GM19324 (cell line): ENCODE measurements at regions not wholly inside any gene's neighbourhood (a gene's known extent, or its start where the extent isn't known, plus 50 kb on each side); places are given as distances from the start of the nearest gene placed in this dataset.

Source experiments
- ATAC-seq: cut with Tn5 transposase; IDR thresholded peaks from one replicate; pipeline ENCODE4 v1.9.1; 2021; ENCODE audit warnings: mild to moderate bottlenecking, moderate library complexity; ENCODE audit not compliant: unreplicated experiment, low FRiP score

GRCh38 chr13:32905063-32905863 is 111.0 kb upstream of the KL start:
- peak; percentile 85 for ATAC-seq

- no peak for ATAC-seq
Measured at GRCh38 chr13:32905864-32906180, 110.4 kb upstream of the KL start.

- no peak for ATAC-seq
Measured at GRCh38 chr13:32907211-32907610, 109.0 kb upstream of the KL start.

- ATAC-seq, result no peak
Measured at GRCh38 chr13:32910530-32910929, 105.7 kb upstream of the KL start.

- peak; percentile 81 for ATAC-seq
Measured at GRCh38 chr13:32911506-32911905, 104.7 kb upstream of the KL start.

GRCh38 chr13:32914686-32915085 is 101.5 kb upstream of the KL start:
- ATAC-seq, result no peak

GRCh38 chr13:32917504-32917903 is 98.7 kb upstream of the KL start:
- no peak for ATAC-seq

- no peak for ATAC-seq
Measured at GRCh38 chr13:32923725-32924124, 92.5 kb upstream of the KL start.

- ATAC-seq, result no peak
Measured at GRCh38 chr13:32924886-32925285, 91.3 kb upstream of the KL start.

- no peak for ATAC-seq
Measured at GRCh38 chr13:32925506-32925905, 90.7 kb upstream of the KL start.

- ATAC-seq, result no peak
Measured at GRCh38 chr13:32932376-32932775, 83.8 kb upstream of the KL start.

- ATAC-seq, result no peak
Measured at GRCh38 chr13:32936716-32937115, 79.5 kb upstream of the KL start.

GRCh38 chr13:32938314-32938713 is 77.9 kb upstream of the KL start:
- no peak for ATAC-seq

- ATAC-seq, result no peak
Measured at GRCh38 chr13:32938907-32939306, 77.3 kb upstream of the KL start.

- no peak for ATAC-seq
Measured at GRCh38 chr13:32940601-32941000, 75.6 kb upstream of the KL start.

GRCh38 chr13:32941368-32941767 is 74.9 kb upstream of the KL start:
- ATAC-seq, result no peak

- ATAC-seq, result no peak
Measured at GRCh38 chr13:32946558-32946957, 69.7 kb upstream of the KL start.

- no peak for ATAC-seq
Measured at GRCh38 chr13:32947411-32948276, 68.6 kb upstream of the KL start.

GRCh38 chr13:32949820-32950219 is 66.4 kb upstream of the KL start:
- no peak for ATAC-seq

- no peak for ATAC-seq
Measured at GRCh38 chr13:32951580-32951979, 64.6 kb upstream of the KL start.

GRCh38 chr13:32955881-32956594 is 60.2 kb upstream of the KL start:
- no peak for ATAC-seq
